NCI-H446 treated with DMSO at 0.1 percent for 48 hours (cell line): ENCODE measurements at regions not wholly inside any gene's neighbourhood (a gene's known extent, or its start where the extent isn't known, plus 50 kb on each side); places are given as distances from the start of the nearest gene placed in this dataset.

Source experiments
- DNase-seq: peaks from one replicate; lab custom pipeline; 2025; lab: John Stamatoyannopoulos, UW

GRCh38 chr12:65630555-65630954, 193.7 kb upstream of the HMGA2 start:
- no peak for DNase-seq

GRCh38 chr12:65631621-65632111, 192.6 kb upstream of the HMGA2 start:
- DNase-seq: no peak

DNA sequence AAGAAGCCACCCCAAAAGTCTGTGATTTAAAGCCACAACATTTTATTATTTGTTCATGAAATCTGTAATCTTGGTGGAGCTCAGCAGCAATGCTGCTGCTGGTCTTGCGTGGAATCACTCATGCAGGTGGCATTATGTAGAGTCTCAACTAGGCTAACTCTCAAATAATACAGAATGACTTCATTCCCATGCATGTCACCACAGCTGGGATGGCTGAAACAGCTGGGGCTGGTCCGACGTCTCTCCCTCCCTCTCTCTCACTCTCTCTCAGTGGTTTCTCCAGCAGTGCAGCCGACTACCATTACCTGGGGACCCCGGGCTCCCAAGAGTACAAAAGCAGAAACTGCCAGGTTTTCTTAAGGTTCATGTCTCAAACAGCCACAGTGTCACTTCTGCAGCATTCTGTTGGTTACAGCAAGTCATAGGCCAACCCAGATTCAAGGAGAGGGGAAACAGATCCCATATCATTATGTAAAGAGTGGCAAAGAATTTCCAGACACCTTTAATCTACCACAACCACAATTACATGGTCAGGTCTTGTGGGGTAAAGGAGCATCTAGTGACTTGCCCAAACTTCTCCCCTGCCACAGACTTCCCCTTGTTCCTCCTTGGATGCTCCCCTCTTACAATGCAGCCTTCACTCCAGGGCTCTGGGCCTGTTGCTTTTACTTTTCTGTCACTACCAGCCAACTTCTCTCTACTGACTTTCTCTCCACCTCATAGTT, 192.0 kb upstream of the HMGA2 start:
- no peak for DNase-seq

- DNase-seq: no peak
Measured at GRCh38 chr12:65634061-65634460, 190.2 kb upstream of the HMGA2 start.

- no peak for DNase-seq
Measured at GRCh38 chr12:65634626-65635331, 189.5 kb upstream of the HMGA2 start.

- no peak for DNase-seq
Measured at GRCh38 chr12:65636436-65636835, 187.8 kb upstream of the HMGA2 start.

DNA sequence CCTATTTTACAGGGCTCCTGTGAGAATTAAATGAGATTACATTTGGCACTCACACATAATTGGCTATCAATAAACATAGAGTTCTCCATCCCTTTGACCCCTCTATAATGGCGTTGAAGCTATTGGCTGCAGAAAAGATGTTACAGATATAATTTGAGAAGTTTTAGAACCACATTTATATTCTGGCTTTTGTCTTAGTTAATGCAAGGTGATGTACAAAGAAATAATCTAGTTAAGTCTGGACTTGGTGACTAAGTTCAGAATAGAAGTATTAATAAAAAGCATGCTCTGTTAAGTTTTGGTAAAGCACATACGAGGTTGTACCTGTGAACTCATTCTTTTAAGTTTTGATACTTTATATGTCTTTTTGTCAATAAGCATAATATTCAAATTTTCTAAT, 187.1 kb upstream of the HMGA2 start:
- DNase-seq: no peak

GRCh38 chr12:65637774-65638173, 186.5 kb upstream of the HMGA2 start:
- DNase-seq: no peak

- no peak for DNase-seq
Measured at GRCh38 chr12:65638324-65638723, 186.0 kb upstream of the HMGA2 start.

DNA sequence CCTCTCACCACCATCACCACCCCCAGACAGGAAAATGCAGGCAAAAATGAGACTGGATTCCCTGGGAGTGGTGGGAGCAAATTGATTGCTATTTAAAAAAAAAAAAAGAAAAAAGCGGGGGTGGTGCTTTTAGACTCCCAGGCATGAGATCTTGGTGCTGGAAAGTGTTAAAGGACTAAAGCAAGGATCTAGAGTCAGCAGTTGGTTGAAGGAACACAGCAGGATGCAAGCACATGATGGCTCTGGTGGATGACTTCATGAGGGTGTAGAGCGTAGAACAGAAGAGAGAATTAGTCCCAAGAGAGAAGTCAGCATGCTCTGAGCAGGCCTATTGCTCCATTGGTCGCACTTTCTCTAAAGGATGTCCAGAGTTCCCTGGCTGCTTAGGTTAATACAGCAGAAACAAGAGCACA, 183.8 kb upstream of the HMGA2 start:
- DNase-seq: no peak

DNA sequence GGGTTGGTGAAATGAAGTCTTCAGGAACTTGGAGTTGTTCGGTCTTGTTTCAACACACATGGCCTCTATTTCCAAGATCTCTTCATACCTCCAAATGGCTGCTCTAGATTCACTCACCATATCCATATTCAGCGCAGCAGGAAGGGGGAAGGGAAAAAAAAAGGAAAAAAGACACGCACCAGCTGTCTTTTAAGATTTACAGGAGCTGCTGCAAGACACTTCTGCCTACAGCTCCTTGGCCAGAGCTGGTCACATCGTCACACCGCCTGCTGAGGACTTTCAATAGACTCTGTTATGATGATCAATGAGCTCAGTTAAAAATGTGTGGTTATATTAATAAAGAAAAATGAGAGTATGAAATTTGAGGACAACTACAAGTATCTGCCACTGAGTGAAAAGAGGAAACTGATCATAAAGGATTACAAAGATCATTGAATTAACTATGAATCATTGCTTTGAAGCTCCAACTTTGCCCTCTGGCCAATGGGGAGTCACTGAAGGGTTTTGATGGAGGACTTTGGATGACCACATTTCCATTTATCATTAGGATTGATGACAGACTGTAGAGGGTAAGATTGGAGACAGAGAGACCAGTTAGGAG, 182.1 kb upstream of the HMGA2 start:
- DNase-seq: no peak

GRCh38 chr12:65643171-65643570, 181.1 kb upstream of the HMGA2 start:
- no peak for DNase-seq

DNA sequence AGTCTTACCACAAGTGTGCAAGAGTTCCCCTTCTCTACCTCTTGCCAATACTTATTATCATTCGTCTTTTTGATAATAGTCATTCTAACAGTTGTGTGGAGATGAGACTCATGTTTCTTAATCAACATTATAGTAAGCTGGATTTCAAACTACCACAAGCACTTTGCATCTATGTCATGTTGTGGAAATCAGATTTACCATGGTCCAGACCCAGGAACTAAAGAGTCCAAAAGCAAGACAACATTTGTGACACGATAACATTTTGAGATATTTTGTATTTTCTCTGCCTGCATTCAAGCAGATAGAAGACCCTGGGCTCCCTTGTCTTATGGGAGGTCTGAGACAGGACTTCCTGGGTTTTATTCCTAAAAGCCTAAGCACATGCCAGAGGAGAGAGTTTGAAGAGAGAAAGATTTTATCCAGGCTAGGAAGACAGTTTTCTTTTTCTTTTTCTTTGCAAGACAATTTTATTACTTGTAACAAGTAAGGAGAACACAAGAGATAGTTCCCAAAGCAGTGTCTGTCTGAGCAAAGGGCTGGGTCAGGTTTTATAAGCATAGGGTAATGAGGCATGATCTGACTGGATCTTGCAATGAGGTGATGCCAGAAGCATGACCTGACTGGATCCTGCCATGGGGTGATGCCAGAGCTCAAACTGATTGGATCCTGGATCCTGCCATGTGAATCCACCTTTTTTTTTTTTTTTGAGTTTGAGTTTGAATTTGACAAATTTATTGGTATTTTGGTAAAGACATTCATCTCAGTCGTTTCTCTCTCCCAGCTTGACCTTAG, 180.5 kb upstream of the HMGA2 start:
- no peak for DNase-seq

GRCh38 chr12:65646127-65646643, 178.1 kb upstream of the HMGA2 start:
- DNase-seq: no peak

DNA sequence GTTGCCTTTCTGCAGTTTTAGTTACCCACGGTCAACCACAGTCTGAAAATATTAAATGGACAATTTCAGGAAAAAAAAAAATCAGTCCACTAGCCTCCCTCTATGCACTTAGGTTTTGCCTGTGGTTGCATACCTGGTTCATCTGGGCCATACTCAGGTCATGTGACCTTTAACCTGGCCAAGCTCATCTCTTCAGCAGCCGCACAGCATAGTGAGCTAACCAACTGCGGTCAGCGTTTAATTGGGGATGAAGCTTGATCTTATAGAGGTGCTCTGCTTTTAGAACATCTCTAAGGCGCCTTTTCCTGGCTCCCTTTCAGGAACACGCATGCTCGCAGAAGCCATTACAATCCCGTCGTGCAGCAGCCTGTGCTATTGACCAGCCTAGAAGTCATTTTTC, 177.2 kb upstream of the HMGA2 start:
- no peak for DNase-seq

DNA sequence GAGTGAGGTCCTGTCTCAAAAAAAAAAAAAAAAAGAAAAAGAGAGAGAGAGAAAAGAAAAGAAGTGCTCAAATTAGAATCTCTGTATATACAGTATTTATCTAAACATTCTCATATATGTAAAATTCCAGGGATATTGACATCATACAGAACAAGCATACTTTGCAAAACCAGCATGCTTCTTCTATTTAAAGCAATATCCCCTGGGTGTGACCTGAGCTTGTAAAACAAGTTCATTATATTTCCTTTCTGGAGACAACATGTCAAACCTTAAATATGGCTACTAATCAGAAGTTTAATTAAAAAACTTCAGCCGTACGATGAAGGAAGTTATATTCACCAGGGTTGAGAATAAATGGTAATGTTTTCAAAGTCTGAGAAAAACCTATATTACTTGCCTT, 175.8 kb upstream of the HMGA2 start:
- DNase-seq: no peak

DNA sequence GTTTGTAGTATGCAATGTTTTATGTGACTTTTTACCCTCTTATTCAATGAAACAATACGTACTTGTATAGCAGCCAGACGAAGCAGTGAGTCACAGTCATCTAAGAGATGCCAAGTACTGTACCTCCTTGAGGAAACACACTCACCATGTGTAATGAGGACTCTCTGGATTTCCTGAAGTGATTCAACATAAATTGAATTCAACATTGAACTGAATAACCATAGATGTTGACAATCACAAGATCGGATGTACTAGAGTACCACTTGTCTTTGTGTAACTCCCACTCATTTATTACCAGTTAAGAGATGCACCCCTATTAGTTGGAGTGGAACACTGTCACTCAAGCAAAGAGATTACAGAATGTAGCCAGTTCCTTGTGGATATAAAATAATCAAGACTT, 175.2 kb upstream of the HMGA2 start:
- DNase-seq: no peak

DNA sequence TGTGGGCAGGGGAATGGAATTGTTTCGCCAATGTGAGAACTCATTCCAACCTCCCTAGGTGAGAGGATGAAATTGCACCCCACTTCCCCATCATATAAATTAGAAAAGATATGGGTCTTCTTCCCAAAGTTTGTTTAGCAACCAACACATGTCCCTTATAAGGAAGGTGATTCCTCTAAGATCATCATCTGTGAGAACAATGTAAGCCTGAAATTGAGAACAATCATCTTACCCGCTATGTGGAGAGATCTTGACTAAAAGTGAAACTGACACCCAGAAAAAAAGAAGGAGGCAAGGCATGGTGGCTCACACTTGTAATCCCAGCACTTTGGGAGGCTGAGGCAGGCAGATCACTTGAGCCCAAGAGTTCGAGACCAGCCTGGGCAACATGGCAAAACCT, 173.2 kb upstream of the HMGA2 start:
- no peak for DNase-seq

DNA sequence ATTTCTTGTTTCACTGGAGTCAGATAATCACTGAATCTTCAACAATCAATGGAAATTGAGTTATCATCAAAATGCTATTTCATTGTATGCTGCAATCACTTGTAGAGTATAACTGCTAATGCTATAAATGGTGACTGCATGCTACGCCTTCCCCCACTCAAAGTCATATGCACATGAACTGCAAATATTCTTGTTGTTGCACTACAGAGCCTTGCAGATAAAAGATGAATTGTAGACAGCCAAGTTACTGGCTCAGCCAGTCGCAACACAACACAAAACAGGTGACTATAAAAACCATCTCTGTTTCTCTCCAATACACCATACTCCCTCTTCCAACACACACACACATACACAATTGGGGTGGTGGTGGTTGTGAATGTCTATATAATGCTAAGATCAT, 171.0 kb upstream of the HMGA2 start:
- no peak for DNase-seq

GRCh38 chr12:65653946-65654629, 170.2 kb upstream of the HMGA2 start:
- DNase-seq: no peak

GRCh38 chr12:65655074-65655493, 169.2 kb upstream of the HMGA2 start:
- no peak for DNase-seq
